Esophagus mucosa (tissue), 1 donor: ENCODE measurements at regions not wholly inside any gene's neighbourhood (a gene's known extent, or its start where the extent isn't known, plus 50 kb on each side); places are given as distances from the start of the nearest gene placed in this dataset.
"Not testable (repeated sequence)": the region's sequence is repeated elsewhere in the genome, so short reads cannot be mapped to it uniquely, and the experiment has no call there.

Source experiments
- ATAC-seq: fragments of 200-7000 bp; cut with Tn5 transposase; one replicate; pipeline ENCODE4 v1.9.1; 2020
- donor health status: DM: yes; HTN: yes; CAD: no.

DNA sequence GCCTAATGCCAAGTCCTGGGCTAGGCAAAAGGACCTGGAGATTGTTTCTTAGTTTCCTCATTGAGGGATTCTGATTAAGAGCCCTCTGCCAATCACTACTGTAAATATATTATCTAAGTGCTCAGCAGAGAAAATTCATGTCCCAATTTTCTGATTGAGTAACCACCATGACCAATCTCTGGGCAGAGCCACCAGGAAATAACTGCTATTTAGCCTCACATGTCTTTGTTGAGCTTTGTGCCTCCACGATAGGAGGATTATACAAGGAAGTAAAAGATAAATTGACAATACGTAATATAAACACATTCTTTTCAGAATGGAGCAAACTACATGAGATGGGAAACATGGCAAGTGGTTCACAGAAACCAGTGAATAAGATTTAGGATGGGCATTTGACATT is 396.1 kb upstream of the PAPPA start:
- ATAC-seq: peak; percentile 61

DNA sequence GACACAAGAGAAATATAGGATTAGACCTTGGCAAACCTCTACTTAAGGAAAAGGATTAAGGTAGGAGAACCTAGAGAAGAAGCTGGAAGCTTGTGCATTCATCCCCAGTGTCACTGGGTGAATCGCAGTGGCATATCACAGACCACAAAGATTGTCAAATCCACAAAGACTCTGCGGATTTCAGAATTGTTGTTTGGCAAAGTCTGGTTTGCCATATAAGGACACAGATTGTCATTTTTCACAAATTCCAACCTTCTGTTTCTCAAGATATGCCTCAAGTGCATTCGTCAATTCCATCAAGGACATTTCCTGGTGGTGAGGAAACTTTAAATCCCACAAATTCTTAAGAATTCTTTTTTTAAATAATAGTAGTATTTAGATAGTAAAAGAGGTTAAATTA is 395.1 kb upstream of the PAPPA start:
- no peak for ATAC-seq

DNA sequence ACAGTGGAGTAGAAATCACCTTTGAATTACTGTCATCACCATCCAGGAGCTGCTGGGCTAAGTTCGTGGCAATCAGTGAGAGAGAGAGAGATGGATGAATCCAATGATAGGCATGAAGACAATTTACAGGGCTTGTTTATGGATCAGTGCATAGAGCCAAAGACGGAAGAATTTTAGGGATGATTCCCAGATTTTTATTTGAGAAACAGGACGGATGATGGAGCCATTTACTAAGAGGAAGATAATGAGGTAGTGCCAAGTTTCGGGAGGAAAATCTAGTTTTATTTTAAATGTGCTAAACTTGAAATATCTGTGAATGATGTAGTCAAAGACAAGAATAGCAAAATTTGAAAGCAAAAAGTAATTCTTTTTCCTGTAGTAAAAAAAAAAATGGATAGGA is 394.2 kb upstream of the PAPPA start:
- ATAC-seq: no peak

DNA sequence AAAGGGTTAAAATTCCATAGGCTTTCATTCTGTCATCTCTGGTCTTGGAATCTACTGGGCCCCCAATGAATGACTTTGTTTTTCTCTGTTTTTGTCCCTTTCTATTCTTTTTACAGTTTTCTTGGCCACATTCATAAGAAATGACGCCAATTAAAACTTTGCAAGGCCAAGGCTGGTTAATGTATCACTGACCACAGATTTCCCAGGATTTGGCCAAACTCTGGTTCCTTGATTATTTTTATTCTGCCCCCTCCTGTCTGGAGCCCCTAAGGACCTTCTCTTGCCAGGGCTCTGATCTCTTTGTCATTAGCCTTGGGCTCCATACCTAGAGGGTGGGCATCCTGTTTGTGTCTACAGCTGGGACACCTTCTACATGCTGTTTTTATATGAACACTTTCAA is 388.9 kb upstream of the PAPPA start:
- no peak for ATAC-seq

DNA sequence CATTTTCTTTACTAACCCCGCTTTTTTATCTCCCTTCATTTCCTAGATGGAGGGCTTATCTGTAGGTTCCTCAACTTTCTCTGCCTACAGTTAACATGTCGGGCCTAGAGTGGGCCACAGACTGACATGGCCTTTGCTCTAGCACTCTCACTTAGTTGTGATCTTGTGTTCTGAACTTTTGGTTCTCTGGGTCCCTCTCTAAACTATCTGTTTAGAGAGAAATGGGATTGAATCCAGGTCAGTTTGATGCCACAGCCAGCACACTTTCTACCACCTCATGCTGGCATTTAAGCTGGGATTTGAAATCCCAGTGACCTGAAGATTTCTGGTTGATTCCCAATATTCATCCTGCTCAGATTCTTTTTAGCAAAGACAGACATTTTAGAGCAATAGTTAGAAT is 388.5 kb upstream of the PAPPA start:
- no peak for ATAC-seq

DNA sequence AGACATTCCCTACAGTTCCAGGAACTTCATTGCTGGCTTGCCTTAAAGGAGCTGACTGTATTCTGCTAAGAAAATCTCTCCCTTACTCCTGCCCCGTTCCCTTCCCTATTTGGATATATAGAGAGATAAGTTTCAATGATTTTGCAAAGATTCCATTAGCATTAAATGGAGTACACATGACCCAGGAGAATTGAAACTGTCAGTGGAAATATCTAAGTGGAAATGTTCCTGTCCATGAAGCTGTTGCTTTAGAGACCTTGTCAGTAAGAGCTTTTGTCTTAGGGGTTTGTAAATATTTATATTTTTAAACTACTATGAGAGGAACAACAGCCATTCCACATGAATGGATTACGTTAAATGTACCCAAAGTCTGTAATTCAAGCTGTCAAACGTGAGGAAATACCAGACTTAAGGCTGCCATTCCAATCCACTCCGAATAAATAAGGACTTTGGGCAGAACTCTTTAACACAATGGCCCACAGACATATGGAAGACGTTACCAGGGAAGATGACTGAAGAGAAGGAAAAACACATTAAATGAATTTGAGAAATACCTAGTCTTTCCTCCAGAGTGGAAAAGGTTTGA is 387.1 kb upstream of the PAPPA start:
- no peak for ATAC-seq

DNA sequence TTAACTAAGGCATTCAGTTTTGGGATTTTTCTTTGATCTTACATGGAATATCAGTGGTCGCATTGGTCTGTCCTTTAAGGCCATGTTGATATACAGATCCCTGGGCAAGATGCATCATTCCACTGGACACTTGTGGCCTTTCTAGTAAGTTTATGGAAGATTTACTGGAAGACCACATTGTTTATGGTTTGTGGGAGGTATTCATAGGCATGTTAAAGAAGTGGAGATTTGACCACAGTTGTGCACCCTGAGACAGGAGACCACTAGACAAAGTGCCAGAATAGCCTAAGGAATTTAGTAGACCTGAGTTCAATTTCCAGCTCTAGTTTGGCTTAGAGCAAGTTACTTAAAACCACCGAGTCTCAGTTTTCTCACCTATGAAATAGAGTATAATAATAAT is 383.1 kb upstream of the PAPPA start:
- no peak for ATAC-seq

DNA sequence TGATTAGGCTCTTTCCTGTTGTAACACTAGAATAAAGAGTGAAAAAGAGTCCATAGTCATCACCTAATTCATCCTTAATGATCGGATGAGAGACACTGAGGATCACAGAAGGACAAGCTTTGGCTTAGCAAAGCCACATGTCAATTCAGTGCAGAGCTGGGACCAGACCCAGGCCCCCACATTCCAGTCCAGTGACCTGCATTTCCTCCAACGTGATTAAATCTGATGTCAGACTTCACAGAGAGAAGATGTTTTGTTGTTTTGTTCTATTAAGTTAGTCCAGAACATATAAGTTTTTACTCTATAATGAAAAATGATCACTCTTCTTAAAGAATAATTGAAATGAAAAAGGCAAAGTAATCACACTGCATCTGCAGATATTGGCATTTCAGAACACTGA is 377.9 kb upstream of the PAPPA start:
- ATAC-seq: no peak

DNA sequence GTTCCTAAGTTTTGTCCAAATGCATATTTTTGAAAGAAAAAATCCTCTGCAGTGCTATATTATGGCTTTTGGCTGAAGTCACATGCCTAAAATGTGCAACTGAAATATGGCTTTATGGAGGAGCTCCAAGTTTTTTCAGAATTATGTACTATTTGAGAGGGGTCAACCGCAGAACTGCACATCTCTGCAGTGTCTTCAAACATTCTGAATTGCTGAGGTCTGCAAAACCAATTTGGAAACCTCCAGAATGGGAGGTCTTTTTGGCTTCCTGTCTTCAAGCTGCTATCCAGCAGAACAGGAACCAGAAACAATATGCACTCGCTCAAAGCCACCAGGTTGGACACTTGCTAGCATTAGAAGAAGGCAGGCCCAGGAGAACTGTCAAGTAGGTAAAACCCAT is 376.0 kb upstream of the PAPPA start:
- no peak for ATAC-seq

DNA sequence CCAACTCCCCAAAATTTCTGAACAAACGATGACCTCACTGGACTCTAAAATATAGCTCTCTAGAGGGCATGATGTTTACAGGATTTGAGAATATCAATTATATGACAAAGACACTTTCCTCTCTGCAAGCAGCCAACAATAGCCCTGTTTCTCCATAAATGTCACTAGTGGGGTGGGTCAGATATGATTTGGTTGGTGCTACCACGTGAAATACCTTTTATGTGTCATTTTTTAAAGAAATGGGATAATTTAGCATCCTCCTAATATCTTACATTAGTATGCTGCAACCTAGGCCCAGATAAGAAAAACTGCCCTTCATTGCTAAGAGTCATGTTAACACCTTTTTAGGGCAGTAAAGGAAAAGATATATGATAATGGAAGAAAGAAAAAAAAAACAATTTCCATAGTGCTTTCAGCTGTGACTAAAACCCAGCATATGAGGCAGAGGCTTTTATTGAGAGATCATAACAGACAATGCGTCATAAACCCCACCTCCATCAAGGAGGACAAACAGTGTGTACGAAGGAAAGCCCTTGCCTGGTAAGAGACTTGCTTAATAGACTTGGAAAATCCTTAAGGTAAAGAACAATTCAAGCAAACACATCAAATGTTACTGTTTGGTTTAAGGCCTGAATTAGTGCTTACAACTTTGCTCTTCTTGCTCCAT is 372.4 kb upstream of the PAPPA start:
- no peak for ATAC-seq

DNA sequence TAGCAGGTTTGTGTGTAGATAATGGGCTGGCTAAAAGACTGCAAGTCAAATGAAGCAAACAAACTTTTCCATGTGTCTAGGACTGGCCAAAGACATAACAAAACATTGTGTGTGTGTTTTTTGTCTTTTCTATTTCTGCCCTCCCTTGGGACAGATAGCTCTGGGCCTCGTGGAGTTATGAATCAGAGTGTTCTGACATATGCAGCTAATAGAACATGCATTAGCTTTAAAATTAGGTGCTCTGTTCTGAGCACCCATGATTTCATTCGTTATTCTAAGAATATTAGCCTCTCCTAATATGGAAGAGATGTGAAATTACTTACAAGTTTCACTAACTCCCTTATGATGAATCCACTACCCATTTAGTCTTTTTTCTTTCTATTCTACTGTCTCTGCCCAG is 367.3 kb upstream of the PAPPA start:
- no peak for ATAC-seq

DNA sequence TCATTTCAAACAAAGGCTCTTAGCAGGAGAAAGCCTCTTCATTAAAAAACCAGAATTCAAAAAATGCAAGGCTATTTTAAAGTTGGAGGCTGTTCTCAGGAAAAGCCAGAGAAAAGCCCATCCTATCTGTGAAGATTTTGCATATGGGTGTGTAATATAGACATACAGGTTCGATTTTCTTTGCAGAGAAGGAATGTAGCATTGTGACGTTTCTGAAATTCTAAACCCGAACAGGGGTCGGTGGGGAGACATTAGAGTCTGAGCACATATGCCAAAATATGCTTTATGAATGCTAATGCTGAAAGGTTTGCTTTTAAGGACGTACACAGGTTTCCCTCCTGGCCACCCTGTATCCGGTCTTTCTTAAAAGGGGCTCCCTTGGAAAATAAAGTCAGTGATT is 363.1 kb upstream of the PAPPA start:
- no peak for ATAC-seq

DNA sequence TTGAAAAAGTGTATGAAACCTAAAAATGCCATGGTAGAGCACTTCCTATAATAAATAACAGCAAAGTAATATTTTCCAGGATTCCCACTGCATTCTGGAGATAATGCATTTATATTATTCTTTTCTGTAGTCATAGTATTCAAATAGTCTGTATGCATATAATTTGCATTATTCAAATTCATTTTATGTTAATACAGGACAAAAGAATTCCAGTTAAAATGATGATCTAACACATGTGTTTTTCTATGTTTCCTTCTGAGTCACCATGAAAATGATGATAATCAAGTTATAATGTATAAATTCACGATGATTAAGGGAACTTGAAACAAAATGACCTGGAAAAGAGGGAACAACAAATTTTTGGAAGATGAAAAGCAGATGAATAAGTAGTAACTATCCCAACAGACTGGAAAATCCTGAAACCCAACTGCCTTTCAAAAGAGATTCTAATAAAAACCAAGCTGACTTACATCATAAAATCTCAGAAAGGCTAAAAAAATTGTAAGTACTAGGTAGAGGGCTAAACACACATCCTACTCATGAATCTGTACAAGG is 358.6 kb upstream of the PAPPA start:
- ATAC-seq: no peak

DNA sequence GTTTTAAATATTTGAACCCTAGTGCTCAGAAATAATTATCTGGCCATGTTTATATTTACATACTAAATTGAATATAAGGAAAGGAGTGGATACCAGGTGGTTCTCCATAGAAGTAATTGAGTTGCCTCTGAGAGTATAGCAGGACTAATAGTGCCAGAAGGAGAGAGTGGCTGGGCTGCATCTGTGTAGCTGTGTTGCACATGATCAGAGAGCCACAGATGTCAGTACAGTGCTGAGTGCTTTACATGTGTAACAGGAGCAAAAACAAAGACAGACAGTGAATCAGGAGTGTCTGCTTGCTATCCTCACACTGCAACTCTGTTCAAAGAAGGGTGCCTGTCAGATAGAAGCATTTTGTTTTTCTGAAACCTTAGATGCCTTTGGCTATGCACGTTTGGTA is 353.9 kb upstream of the PAPPA start:
- ATAC-seq: no peak

DNA sequence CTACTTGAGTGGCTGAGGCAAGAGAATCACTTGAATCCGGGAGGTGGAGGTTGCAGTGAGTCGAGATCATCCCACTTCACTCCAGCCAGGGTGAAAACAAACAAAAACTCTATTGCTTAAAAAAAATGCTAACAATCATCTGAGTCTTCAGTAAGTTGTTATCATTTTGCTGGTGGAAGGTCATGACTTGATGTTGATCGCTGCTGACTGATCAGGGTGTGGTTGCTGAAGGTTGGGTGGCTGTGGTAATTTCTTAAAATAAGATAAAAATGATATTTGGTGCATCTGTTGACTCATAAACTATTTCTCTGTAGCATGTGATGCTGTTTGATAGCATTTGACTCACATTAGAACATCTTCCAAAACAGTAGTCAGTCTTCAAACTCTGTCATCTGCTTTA is 349.4 kb upstream of the PAPPA start:
- no peak for ATAC-seq

DNA sequence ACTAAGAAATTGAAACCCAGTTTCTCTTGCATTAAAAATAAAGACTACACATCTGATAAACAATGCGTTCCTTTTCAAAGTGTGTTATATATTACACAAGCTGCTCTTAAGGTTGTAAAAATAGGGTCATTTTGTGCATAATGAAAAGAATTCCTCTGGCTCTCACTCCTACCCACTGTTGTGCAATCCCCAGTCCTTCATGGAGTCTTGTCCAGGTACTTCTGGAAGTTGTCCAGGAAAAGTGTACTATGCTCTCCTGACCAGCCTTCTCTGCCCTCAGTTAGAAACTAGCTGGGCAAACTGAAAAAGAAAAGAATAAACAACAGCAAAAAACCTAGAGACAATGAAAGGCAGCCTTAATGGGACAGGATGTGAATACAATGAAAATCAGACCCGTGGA is 345.5 kb upstream of the PAPPA start:
- no peak for ATAC-seq

DNA sequence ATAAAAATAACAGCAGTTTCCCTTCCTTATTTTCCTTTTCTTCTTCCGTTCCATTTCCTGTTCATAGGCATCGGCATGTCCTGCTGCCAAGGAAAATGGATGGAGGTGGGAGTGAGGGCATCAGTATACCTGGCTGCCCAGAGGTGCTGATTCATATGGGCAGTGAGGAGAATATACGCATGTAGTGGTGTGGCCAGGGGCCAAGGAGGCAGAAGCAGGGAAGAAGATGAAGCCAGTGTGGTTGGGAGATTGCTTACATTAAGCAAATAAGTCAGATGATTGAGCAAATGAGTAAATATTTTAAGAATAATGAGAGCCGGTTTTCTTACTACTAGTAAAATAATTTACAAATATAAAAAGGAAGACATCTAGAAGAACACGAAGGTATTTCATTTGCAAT is 344.9 kb upstream of the PAPPA start:
- ATAC-seq: no peak

DNA sequence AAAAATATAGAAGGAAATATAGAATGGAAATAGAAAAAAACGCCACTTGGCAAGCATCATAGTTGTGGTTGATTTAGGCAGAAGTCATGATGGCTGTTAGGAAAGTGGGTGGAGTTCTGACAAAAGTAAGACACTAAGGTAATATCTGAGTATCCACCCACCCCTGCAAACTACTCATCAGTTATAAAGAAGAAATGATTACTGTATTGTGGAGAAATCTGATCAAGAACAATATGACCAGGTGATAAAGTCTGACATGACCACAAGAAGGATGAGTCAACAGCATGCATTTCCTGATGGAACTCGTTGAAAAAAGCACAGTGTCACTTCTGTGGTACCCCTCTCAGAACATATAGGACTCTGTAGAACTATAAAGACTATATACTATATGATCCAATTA is 343.4 kb upstream of the PAPPA start:
- no peak for ATAC-seq

DNA sequence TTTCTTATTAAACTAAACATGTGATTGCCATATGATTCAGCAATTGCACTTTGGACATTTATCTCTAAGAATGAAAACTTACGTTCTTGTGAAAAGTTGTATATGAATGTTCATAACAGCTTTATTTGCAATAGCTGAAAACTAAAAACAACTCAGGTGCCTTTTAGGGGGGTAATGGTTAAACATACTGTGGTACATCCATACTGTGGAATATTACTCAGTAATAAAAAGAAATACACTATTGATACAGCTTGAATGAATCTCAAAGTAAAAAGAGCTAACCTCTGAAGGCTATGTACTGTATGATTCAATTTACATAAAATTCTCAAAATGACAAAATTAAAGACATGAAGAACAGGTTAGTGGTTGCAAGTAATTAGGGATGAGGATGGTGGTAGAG is 339.5 kb upstream of the PAPPA start:
- ATAC-seq: no peak

DNA sequence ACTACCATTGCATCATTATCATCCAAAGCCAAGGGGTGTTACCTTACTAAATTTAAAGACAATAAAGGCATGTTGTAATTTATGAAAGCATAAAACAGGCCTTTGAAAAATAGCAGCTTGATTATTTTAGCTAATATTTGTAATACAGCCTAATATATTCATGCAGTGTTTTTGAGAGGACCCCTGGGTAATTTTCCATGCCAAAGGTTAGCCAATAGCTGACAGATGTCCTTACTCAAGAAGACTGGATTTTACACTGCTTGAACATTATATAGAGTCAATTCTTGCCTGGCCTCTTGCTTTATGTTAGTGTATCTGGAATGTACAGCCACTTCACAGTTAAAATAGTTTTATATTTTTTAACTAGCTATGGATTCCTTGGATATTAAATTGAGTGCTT is 337.8 kb upstream of the PAPPA start:
- ATAC-seq: no peak

DNA sequence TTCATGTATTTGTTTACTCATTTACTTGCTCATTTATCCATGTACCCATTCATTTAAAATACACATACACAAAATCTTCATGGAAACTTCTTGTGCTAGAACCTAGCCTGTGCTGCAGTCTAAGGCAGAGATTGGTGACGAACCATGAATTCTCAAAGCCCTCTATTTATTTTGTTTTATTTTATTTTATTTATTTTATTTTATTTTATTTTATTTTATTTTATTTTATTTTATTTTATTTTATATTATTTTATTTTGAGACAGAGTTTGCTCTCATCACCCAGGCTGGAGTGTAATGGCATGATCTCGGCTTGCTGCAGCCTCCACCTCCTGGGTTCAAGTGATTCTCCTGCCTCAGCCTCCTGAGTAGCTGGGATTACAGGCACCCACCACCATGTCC is 334.9 kb upstream of the PAPPA start:
- not testable (repeated sequence) for ATAC-seq

DNA sequence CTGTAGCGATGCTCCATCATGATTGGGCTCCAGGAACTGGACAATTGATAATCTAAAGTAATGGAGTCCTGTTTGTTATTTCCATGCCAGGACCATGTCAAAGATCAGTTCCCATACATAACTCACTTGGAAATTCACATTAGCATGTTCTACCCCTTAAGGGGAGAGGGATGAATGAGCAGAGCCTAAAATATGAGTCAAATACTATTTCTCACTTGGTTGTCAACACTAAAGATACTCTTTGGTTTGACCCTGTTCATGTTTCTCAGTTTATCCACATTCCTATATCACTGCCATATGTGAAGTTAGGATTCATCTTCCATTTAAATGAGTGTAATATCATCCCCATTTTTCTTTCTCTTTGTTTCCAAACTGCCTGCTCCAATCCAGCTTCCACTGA is 321.6 kb upstream of the PAPPA start:
- no peak for ATAC-seq

DNA sequence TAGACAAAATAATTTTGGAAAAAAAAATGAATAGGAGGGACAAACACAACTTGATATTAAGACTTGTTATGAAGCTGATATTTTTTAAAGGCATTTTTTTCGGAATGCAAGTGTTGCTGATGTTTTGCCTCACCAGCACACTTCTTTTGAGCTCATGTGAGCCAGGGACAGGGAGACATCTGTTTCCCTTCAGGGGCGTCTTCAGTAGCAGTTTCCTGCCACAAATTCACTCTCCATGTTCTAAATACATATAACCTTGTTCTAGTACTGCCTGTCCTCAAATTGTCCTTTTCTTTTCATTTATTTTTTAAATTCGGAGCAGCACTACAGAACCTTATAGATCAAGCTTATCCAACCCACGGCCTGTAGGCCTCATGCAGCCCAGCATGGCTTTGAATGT is 316.0 kb upstream of the PAPPA start:
- ATAC-seq: no peak

DNA sequence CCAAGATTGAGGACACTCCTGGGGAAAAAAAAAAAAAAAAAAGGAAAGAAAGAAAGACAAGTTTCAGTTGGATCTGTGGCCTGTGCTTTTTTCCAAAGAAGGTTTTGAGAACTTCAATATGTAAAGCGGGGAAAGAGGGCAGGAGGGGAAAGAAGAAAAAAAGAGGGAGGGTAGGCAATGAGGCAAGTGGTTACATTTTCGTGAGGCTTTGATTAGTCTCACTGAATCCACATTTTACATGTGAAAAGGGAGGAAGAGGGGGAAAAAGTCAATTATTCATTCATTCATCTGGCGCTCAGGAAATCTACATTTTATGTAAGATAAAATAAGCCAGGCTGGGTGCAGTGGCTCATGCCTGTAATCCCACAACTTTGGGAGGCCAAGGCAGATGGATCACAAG is 315.2 kb upstream of the PAPPA start:
- no peak for ATAC-seq

DNA sequence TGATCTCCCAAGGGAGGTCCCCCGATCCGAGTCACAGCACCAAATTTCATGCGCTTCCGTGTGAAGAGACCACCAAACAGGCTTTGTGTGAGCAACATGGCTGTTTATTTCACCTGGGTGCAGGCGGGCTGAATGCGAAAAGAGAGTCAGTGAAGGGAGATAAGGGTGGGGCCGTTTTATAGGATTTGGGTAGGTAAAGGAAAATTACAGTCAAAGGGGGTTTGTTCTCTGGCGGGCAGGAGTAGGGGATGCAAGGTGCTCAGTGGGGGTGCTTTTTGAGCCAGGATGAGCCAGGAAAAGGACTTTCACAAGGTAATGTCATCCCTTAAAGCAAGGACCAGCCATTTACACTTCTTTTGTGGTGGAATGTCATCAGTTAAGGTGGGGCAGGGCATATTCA is 309.2 kb upstream of the PAPPA start:
- ATAC-seq: not testable (repeated sequence)
